ENCODE measurements at regions not wholly inside any gene's neighbourhood (a gene's known extent, or its start where the extent isn't known, plus 50 kb on each side); places are given as distances from the start of the nearest gene placed in this dataset.

DNA sequence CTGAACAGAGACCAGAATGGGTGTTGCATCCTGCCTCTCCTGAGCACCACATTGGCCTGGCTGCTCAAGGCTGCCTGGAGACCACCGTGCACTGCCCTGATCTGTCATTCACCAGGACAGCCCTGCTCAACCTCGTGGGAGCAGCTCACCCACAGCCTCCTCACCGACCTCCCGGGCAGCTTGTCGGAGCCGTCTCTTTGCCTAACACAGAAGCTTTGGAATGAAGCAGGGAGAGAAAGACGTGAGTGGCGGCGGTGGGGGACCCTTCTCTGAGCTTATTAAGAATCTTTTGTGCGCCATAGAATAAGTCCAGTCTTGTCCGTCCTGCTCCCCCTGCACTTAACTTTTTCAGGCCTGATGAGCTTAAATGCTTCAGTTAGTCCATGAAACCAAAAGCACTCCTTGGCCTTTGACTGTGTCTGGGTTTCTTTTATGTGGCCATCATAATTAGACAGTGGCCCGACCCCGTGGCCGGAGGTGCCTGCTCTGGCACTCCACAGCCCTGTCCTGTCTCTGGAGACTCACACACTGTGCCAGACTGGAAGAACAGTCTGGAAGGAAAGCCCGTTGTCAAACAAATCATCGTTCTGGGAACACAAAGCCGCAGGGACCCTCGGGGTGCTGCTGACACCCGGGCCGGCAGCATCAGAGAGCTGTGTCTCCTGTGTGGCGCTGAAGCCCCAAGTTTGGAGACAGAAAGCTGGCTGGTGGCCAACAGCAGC, 192.8 kb downstream of the BCOR start:
- Histone ChIP-seq H4K5ac (ENCODE audit: low read depth, low read length) (peak overlapping the region; percentile 54), H3K79me1 (ENCODE audit: low read depth in 1 of 2, low read length in 2 of 2) (no peaks in the 10 kb centered on the region), H3K23ac (ENCODE audit: low read depth, low read length) (no peak overlapping the region), H3K36me3 (ENCODE audit: control insufficient read depth, insufficient read depth, low read length) (no peaks in the 10 kb centered on the region), H3K4me2 (ENCODE audit: low read depth, low read length) (peak overlapping the region; percentile 32; the same call in 1 of the 2 replicates), H3K9me3 (ENCODE audit: control insufficient read depth, insufficient read depth, low read length) (no peaks in the 10 kb centered on the region), H3K9ac (ENCODE audit: low read depth, low read length) (no peak overlapping the region), H4K91ac (ENCODE audit: insufficient read depth, low read depth, low read length) (peak overlapping the region; percentile 30), H3K14ac (replicated peaks; ENCODE audit: low read depth, low read length) (peak overlapping the region; percentile 55; the same call in 1 of the 2 replicates), H2BK20ac (ENCODE audit: low read depth, low read length) (peak overlapping the region; percentile 66), H3K4me1 (ENCODE audit: control insufficient read depth, insufficient read depth, low read length) (peaks cover 20% of the 10 kb centered on the region), H2BK15ac (ENCODE audit: low read depth, low read length) (peak overlapping the region; percentile 15; the same call in 1 of the 3 replicates), H3K9me1 (ENCODE audit: insufficient read depth, low read length) (peaks cover 6% of the 10 kb centered on the region; the same call in 1 of the 2 replicates), H2BK5ac (ENCODE audit: low read depth, low read length, poor library complexity, severe bottlenecking) (peak overlapping the region; percentile 27), H3K4ac (ENCODE audit: low read depth, low read length) (peak overlapping the region; percentile 76), H4K8ac (ENCODE audit: low read depth in 2 of 2, low read length in 2 of 2) (peak overlapping the region in 1 of 2 experiments; percentile 74; a peak in 3 of 4 replicates), H3K56ac (ENCODE audit: extremely low read depth, insufficient read depth, low read length) (no peak overlapping the region; the same call in 1 of the 2 replicates), H3K4me3 (ENCODE audit: insufficient read depth, low read depth, low read length) (no peak overlapping the region), H3K18ac (ENCODE audit: low read depth, low read length) (peak overlapping the region; percentile 54), H4K20me1 (ENCODE audit: insufficient read depth, low read length) (no peaks in the 10 kb centered on the region; the same call in 1 of the 2 replicates), H2AK5ac (ENCODE audit: low read depth, low read length) (peak overlapping the region; percentile 77), H3K27ac (ENCODE audit: insufficient read depth, low read length) (no peak overlapping the region), H2AK9ac (replicated peaks; ENCODE audit: low read depth, low read length, poor library complexity) (peak overlapping the region; percentile 79), H2AFZ (replicated peaks; ENCODE audit: low read length, poor library complexity) (peak overlapping the region; percentile 57), H3K27me3 (ENCODE audit: control insufficient read depth, insufficient read depth, low read length) (no peaks in the 10 kb centered on the region; the same call in 1 of the 2 replicates), H2BK120ac (ENCODE audit: low read depth, low read length) (peak overlapping the region; percentile 53)
- dilution Hi-C loops (cut with HindIII; ENCODE audit: low sequenced_read_pairs, unreplicated experiment) = no loop called here
- BruUV-seq (replicated peaks) = no TSS peak
- TF ChIP-seq CHD1 (IDR thresholded peaks at IDR 0.05; ENCODE audit: low read depth, low read length) (no peak), BHLHE40 (IDR thresholded peaks at IDR 0.05; ENCODE audit: low read depth, low read length) (no peak), MXI1 (IDR thresholded peaks at IDR 0.05; ENCODE audit: borderline replicate concordance, low read depth, low read length) (no peak), MAFK (IDR thresholded peaks at IDR 0.05; ENCODE audit: low read depth, low read length) (no peak), CEBPB (IDR thresholded peaks at IDR 0.05; ENCODE audit: low read depth, low read length) (no peak), RFX5 (IDR thresholded peaks at IDR 0.05; ENCODE audit: low read depth, low read length) (no peak), SMC3 (IDR thresholded peaks at IDR 0.05; ENCODE audit: low read depth, low read length) (no peak), FOS (IDR thresholded peaks at IDR 0.05; ENCODE audit: low read depth, low read length) (no peak), RCOR1 (IDR thresholded peaks at IDR 0.05; ENCODE audit: insufficient replicate concordance, low read length) (no peak), POLR2A (IDR thresholded peaks at IDR 0.05; ENCODE audit: low read depth, low read length) (no peak), RAD21 (IDR thresholded peaks at IDR 0.05; ENCODE audit: low read length) (no peak)
- TF ChIP-seq, protein P1, sequence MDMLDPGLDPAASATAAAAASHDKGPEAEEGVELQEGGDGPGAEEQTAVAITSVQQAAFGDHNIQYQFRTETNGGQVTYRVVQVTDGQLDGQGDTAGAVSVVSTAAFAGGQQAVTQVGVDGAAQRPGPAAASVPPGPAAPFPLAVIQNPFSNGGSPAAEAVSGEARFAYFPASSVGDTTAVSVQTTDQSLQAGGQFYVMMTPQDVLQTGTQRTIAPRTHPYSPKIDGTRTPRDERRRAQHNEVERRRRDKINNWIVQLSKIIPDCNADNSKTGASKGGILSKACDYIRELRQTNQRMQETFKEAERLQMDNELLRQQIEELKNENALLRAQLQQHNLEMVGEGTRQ (IDR thresholded peaks at IDR 0.05; ENCODE audit: low read depth, low read length) = no peak
- TF ChIP-seq, protein P2, sequence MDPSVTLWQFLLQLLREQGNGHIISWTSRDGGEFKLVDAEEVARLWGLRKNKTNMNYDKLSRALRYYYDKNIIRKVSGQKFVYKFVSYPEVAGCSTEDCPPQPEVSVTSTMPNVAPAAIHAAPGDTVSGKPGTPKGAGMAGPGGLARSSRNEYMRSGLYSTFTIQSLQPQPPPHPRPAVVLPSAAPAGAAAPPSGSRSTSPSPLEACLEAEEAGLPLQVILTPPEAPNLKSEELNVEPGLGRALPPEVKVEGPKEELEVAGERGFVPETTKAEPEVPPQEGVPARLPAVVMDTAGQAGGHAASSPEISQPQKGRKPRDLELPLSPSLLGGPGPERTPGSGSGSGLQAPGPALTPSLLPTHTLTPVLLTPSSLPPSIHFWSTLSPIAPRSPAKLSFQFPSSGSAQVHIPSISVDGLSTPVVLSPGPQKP (IDR thresholded peaks at IDR 0.05; ENCODE audit: borderline replicate concordance, low read depth, low read length) = no peak
- TF ChIP-seq, protein P3, sequence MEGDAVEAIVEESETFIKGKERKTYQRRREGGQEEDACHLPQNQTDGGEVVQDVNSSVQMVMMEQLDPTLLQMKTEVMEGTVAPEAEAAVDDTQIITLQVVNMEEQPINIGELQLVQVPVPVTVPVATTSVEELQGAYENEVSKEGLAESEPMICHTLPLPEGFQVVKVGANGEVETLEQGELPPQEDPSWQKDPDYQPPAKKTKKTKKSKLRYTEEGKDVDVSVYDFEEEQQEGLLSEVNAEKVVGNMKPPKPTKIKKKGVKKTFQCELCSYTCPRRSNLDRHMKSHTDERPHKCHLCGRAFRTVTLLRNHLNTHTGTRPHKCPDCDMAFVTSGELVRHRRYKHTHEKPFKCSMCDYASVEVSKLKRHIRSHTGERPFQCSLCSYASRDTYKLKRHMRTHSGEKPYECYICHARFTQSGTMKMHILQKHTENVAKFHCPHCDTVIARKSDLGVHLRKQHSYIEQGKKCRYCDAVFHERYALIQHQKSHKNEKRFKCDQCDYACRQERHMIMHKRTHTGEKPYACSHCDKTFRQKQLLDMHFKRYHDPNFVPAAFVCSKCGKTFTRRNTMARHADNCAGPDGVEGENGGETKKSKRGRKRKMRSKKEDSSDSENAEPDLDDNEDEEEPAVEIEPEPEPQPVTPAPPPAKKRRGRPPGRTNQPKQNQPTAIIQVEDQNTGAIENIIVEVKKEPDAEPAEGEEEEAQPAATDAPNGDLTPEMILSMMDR (conservative IDR thresholded peaks at IDR 0.05; ENCODE audit: low read depth, low read length) = no peak
- in situ Hi-C loops (cut with MboI; ENCODE audit: low sequenced_read_pairs) = no loop called here
- ATAC-seq (ENCODE audit: low read depth) (no peak), DNase-seq (no peak)
- 60% methylated on average over 2 of the region's 21 CpGs; no CpG with 5 or more reads in 1 of the 2 experiments for WGBS, 2 experiments (ENCODE audit: extremely low coverage in 2 of 2, insufficient read length in 1 of 2)
- ChIA-PET POLR2A (ENCODE audit: unreplicated experiment) (interaction anchor here (0.6 kb wide), 1 partner anchor 191 kb away, joined by 3 read pairs; no protein-coding TSS in a partner anchor), CTCF (no interaction called here)
- intact Hi-C loops (cut with micrococcal nuclease) = loop anchor here (5.0 kb wide), 2 partner anchors 173 to 182 kb away; no protein-coding TSS in a partner anchor

Measured in IMR-90 (cell line).